GM23338 (cell line): ENCODE measurements at regions not wholly inside any gene's neighbourhood (a gene's known extent, or its start where the extent isn't known, plus 50 kb on each side); places are given as distances from the start of the nearest gene placed in this dataset.

ENCODE experiments used
- CREB1 ChIP-seq: fragments of 250-450 bp; sonication (Bioruptor Pico); IDR thresholded peaks from 2 replicates; pipeline ENCODE4 v1.5.0; 2020; ENCODE audit warnings: low read depth, mild to moderate bottlenecking, moderate library complexity
- CTCF ChIP-seq, 2 experiments: fragments of 200-600 bp in 1 of 2; sonication (generic) in 1 of 2; conservative IDR thresholded peaks; 2 replicates each; pipeline versions ENCODE4 v1.5.1 to v1.6.1; 2016 to 2017; ENCODE audit warnings: antibody characterized with exemption in 2 of 2, low read depth in 2 of 2, mild to moderate bottlenecking in 2 of 2, moderate library complexity in 1 of 2
- ETS1 ChIP-seq: IDR thresholded peaks from 2 replicates; pipeline ENCODE4 v1.6.1; 2016; ENCODE audit warnings: antibody characterized with exemption
- EZH2 ChIP-seq: fragments of 200-600 bp; sonication (generic); IDR thresholded peaks from one replicate; pipeline ENCODE4 v1.8.0; 2017; ENCODE audit warnings: antibody characterized with exemption, mild to moderate bottlenecking, low read depth; ENCODE audit not compliant: unreplicated experiment
- EZH2phosphoT487 ChIP-seq: fragments of 200-600 bp; sonication (generic); IDR thresholded peaks from one replicate; pipeline ENCODE4 v1.8.1; 2018; ENCODE audit warnings: antibody characterized with exemption; ENCODE audit not compliant: unreplicated experiment
- JUNB ChIP-seq: IDR thresholded peaks from one replicate; pipeline ENCODE4 v1.6.1; 2016; ENCODE audit warnings: antibody characterized with exemption; ENCODE audit not compliant: unreplicated experiment
- NANOG ChIP-seq: IDR thresholded peaks from 2 replicates; pipeline ENCODE4 v1.6.1; 2016; ENCODE audit warnings: antibody characterized with exemption, borderline replicate concordance
- POLR2AphosphoS5 ChIP-seq: IDR thresholded peaks from 2 replicates; pipeline ENCODE4 v1.6.1; 2016; ENCODE audit warnings: antibody characterized with exemption, low read depth
- STAT1 ChIP-seq: IDR thresholded peaks from one replicate; pipeline ENCODE4 v1.6.1; 2016; ENCODE audit warnings: antibody characterized with exemption; ENCODE audit not compliant: unreplicated experiment
- ZNF114 ChIP-seq: fragments of 250-450 bp; sonication (Bioruptor Pico); IDR thresholded peaks from 2 replicates; pipeline ENCODE4 v1.5.0; 2020; ENCODE audit warnings: mild to moderate bottlenecking, moderate library complexity
- ZNF331 ChIP-seq: fragments of 250-450 bp; sonication (Bioruptor Pico); IDR thresholded peaks from 2 replicates; pipeline ENCODE4 v1.5.0; 2020; ENCODE audit warnings: low read depth, mild to moderate bottlenecking, moderate library complexity
- TF ChIP-seq, protein P1 (sequence below): IDR thresholded peaks from one replicate; pipeline ENCODE4 v1.6.1; 2018; ENCODE audit warnings: antibody characterized with exemption; ENCODE audit not compliant: unreplicated experiment
- TF ChIP-seq, protein P2 (sequence below): fragments of 250-450 bp; sonication (Bioruptor Pico); IDR thresholded peaks from 2 replicates; pipeline ENCODE4 v1.5.0; 2020; ENCODE audit warnings: mild to moderate bottlenecking, moderate library complexity

- TF ChIP-seq EZH2phosphoT487 (no peak), CTCF (conservative IDR thresholded peaks at IDR 0.05; ENCODE audit: low read depth in 2 of 2) (no peak), POLR2AphosphoS5 (no peak), EZH2 (no peak), CREB1 (CRISPR knock-in tag) (no peak), NANOG (no peak), JUNB (no peak), ZNF331 (CRISPR knock-in tag) (no peak), ZNF114 (CRISPR knock-in tag) (no peak), ETS1 (no peak), STAT1 (no peak)
- TF ChIP-seq, protein P1, sequence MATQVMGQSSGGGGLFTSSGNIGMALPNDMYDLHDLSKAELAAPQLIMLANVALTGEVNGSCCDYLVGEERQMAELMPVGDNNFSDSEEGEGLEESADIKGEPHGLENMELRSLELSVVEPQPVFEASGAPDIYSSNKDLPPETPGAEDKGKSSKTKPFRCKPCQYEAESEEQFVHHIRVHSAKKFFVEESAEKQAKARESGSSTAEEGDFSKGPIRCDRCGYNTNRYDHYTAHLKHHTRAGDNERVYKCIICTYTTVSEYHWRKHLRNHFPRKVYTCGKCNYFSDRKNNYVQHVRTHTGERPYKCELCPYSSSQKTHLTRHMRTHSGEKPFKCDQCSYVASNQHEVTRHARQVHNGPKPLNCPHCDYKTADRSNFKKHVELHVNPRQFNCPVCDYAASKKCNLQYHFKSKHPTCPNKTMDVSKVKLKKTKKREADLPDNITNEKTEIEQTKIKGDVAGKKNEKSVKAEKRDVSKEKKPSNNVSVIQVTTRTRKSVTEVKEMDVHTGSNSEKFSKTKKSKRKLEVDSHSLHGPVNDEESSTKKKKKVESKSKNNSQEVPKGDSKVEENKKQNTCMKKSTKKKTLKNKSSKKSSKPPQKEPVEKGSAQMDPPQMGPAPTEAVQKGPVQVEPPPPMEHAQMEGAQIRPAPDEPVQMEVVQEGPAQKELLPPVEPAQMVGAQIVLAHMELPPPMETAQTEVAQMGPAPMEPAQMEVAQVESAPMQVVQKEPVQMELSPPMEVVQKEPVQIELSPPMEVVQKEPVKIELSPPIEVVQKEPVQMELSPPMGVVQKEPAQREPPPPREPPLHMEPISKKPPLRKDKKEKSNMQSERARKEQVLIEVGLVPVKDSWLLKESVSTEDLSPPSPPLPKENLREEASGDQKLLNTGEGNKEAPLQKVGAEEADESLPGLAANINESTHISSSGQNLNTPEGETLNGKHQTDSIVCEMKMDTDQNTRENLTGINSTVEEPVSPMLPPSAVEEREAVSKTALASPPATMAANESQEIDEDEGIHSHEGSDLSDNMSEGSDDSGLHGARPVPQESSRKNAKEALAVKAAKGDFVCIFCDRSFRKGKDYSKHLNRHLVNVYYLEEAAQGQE, result no peak
- TF ChIP-seq, protein P2, sequence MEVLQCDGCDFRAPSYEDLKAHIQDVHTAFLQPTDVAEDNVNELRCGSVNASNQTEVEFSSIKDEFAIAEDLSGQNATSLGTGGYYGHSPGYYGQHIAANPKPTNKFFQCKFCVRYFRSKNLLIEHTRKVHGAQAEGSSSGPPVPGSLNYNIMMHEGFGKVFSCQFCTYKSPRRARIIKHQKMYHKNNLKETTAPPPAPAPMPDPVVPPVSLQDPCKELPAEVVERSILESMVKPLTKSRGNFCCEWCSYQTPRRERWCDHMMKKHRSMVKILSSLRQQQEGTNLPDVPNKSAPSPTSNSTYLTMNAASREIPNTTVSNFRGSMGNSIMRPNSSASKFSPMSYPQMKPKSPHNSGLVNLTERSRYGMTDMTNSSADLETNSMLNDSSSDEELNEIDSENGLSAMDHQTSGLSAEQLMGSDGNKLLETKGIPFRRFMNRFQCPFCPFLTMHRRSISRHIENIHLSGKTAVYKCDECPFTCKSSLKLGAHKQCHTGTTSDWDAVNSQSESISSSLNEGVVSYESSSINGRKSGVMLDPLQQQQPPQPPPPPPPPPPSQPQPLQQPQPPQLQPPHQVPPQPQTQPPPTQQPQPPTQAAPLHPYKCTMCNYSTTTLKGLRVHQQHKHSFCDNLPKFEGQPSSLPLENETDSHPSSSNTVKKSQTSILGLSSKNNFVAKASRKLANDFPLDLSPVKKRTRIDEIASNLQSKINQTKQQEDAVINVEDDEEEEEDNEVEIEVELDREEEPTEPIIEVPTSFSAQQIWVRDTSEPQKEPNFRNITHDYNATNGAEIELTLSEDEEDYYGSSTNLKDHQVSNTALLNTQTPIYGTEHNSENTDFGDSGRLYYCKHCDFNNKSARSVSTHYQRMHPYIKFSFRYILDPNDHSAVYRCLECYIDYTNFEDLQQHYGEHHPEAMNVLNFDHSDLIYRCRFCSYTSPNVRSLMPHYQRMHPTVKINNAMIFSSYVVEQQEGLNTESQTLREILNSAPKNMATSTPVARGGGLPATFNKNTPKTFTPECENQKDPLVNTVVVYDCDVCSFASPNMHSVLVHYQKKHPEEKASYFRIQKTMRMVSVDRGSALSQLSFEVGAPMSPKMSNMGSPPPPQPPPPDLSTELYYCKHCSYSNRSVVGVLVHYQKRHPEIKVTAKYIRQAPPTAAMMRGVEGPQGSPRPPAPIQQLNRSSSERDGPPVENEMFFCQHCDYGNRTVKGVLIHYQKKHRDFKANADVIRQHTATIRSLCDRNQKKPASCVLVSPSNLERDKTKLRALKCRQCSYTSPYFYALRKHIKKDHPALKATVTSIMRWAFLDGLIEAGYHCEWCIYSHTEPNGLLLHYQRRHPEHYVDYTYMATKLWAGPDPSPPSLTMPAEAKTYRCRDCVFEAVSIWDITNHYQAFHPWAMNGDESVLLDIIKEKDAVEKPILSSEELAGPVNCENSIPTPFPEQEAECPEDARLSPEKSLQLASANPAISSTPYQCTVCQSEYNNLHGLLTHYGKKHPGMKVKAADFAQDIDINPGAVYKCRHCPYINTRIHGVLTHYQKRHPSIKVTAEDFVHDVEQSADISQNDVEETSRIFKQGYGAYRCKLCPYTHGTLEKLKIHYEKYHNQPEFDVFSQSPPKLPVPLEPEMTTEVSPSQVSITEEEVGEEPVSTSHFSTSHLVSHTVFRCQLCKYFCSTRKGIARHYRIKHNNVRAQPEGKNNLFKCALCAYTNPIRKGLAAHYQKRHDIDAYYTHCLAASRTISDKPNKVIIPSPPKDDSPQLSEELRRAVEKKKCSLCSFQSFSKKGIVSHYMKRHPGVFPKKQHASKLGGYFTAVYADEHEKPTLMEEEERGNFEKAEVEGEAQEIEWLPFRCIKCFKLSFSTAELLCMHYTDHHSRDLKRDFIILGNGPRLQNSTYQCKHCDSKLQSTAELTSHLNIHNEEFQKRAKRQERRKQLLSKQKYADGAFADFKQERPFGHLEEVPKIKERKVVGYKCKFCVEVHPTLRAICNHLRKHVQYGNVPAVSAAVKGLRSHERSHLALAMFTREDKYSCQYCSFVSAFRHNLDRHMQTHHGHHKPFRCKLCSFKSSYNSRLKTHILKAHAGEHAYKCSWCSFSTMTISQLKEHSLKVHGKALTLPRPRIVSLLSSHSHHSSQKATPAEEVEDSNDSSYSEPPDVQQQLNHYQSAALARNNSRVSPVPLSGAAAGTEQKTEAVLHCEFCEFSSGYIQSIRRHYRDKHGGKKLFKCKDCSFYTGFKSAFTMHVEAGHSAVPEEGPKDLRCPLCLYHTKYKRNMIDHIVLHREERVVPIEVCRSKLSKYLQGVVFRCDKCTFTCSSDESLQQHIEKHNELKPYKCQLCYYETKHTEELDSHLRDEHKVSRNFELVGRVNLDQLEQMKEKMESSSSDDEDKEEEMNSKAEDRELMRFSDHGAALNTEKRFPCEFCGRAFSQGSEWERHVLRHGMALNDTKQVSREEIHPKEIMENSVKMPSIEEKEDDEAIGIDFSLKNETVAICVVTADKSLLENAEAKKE (CRISPR knock-in tag), result no peak
Observed at GRCh38 chr6:21371676-21372171, 221.8 kb upstream of the SOX4 start.
